Hepatocyte (in vitro differentiated cells): ENCODE measurements at regions not wholly inside any gene's neighbourhood (a gene's known extent, or its start where the extent isn't known, plus 50 kb on each side); places are given as distances from the start of the nearest gene placed in this dataset.

ENCODE experiments used
- DNase-seq: peaks from one replicate; pipeline ENCODE4 v3.0.0-alpha.2; 2016; ENCODE audit warnings: low spot score
- H2AFZ ChIP-seq: fragments of 200-600 bp; sonication (generic); 2 replicates; pipeline ENCODE4 v1.6.0; 2016; ENCODE audit warnings: antibody characterized with exemption, mild to moderate bottlenecking
- H3K27ac ChIP-seq: fragments of 200-600 bp; sonication (generic); 2 replicates; pipeline ENCODE4 v1.5.1; 2016; ENCODE audit warnings: mild to moderate bottlenecking
- H3K27me3 ChIP-seq: fragments of 200-600 bp; sonication (generic); 2 replicates; pipeline ENCODE4 v1.6.1; 2016
- H3K36me3 ChIP-seq: fragments of 200-600 bp; sonication (generic); replicated peaks from 2 replicates; pipeline ENCODE4 v1.5.1; 2016; ENCODE audit warnings: low read depth; ENCODE audit not compliant: insufficient read depth
- H3K4me1 ChIP-seq: fragments of 200-600 bp; sonication (generic); 2 replicates; pipeline ENCODE4 v1.5.1; 2016; ENCODE audit warnings: mild to moderate bottlenecking, moderate library complexity; ENCODE audit not compliant: insufficient read depth
- H3K4me2 ChIP-seq: fragments of 200-600 bp; sonication (generic); 2 replicates; pipeline ENCODE4 v1.6.0; 2016
- H3K4me3 ChIP-seq: fragments of 200-600 bp; sonication (generic); 2 replicates; pipeline ENCODE4 v1.5.1; 2016; ENCODE audit warnings: mild to moderate bottlenecking
- H3K79me2 ChIP-seq: fragments of 200-600 bp; sonication (generic); 2 replicates; pipeline ENCODE4 v1.6.0; 2017; ENCODE audit warnings: mild to moderate bottlenecking
- H3K9me2 ChIP-seq: fragments of 200-600 bp; sonication (generic); replicated peaks from 2 replicates; pipeline ENCODE4 v1.6.0; 2017; ENCODE audit warnings: mild to moderate bottlenecking; ENCODE audit not compliant: insufficient read depth
- H3K9me3 ChIP-seq: fragments of 200-600 bp; sonication (generic); 2 replicates; pipeline ENCODE4 v1.5.1; 2016; ENCODE audit warnings: low read depth, mild to moderate bottlenecking
- H4K20me1 ChIP-seq: fragments of 200-600 bp; sonication (generic); 2 replicates; pipeline ENCODE4 v1.6.0; 2016; ENCODE audit warnings: mild to moderate bottlenecking; ENCODE audit not compliant: insufficient read depth, poor library complexity, severe bottlenecking
- EZH2 ChIP-seq: fragments of 200-600 bp; sonication (generic); IDR thresholded peaks from 2 replicates; pipeline ENCODE4 v1.6.1; 2016; ENCODE audit warnings: antibody characterized with exemption, mild to moderate bottlenecking, borderline replicate concordance
- EZH2phosphoT487 ChIP-seq: fragments of 200-600 bp; sonication (generic); IDR thresholded peaks from one replicate; pipeline ENCODE4 v1.6.1; 2018; ENCODE audit warnings: antibody characterized with exemption, mild to moderate bottlenecking, low read depth, moderate library complexity; ENCODE audit not compliant: unreplicated experiment, severe bottlenecking
- WGBS: methylation state at CpG from one replicate; pipeline ENCODE4 v1.1.6; 2016; ENCODE audit warnings: low lambda C conversion rate; ENCODE audit errors: missing lambda C conversion rate; 5-methylcytosine and 5-hydroxymethylcytosine counted together
- TF ChIP-seq, protein P1 (sequence below): fragments of 200-600 bp; sonication (generic); IDR thresholded peaks from 2 replicates; pipeline ENCODE4 v1.5.1; 2016; ENCODE audit warnings: antibody characterized with exemption, mild to moderate bottlenecking; ENCODE audit not compliant: poor library complexity

DNA sequence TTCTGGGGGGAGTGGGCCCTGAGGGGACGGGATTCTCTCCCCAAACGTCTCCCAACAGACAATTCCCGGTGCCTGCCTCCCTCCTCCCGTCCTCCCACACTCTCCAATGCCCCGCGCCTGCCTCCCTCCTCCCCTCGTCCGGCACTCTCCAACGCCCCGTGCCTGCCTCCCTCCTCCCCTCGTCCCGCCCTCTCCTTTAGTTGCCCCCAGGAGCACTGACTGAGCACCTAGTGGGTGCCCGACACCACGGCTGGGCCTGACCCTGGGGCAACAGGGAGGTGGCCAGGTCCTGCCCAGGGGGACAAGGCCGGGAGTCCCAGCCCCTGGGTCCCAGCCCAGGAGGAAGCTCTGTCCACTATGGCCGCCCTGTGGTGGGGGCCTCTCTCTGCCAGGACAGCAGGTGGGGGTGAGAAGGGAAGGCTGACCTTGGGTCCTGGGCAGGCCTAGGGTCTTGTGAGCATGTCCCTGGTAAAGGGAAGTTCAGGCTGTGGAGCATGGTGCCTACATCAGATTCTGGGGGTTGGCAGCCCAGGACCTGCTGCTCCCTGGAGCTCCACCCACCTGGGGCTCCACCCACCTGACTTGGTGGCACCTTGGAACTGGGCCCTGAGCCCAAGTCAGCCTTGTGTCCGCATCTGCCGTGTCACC lies 942.3 kb downstream of the BRD1 start:
- no peak overlapping the region for H3K27ac ChIP-seq
- H3K9me2 ChIP-seq = no peaks in the 10 kb centered on the region
- no peak for DNase-seq
- H3K4me1 ChIP-seq = no peaks in the 10 kb centered on the region
- no peaks in the 10 kb centered on the region for H3K27me3 ChIP-seq
- no peaks in the 10 kb centered on the region for H4K20me1 ChIP-seq
- no peak overlapping the region for H3K4me2 ChIP-seq
- H3K4me3 ChIP-seq = no peak overlapping the region
- no peak overlapping the region for H2AFZ ChIP-seq
- no peak for TF ChIP-seq EZH2
- TF ChIP-seq, protein P1, sequence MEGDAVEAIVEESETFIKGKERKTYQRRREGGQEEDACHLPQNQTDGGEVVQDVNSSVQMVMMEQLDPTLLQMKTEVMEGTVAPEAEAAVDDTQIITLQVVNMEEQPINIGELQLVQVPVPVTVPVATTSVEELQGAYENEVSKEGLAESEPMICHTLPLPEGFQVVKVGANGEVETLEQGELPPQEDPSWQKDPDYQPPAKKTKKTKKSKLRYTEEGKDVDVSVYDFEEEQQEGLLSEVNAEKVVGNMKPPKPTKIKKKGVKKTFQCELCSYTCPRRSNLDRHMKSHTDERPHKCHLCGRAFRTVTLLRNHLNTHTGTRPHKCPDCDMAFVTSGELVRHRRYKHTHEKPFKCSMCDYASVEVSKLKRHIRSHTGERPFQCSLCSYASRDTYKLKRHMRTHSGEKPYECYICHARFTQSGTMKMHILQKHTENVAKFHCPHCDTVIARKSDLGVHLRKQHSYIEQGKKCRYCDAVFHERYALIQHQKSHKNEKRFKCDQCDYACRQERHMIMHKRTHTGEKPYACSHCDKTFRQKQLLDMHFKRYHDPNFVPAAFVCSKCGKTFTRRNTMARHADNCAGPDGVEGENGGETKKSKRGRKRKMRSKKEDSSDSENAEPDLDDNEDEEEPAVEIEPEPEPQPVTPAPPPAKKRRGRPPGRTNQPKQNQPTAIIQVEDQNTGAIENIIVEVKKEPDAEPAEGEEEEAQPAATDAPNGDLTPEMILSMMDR = no peak
- TF ChIP-seq EZH2phosphoT487 = no peak
- WGBS = 85% methylated on average over 9 of the region's 18 CpGs
- no peaks in the 10 kb centered on the region for H3K9me3 ChIP-seq
- H3K79me2 ChIP-seq = no peaks in the 10 kb centered on the region
- no peaks in the 10 kb centered on the region for H3K36me3 ChIP-seq

DNA sequence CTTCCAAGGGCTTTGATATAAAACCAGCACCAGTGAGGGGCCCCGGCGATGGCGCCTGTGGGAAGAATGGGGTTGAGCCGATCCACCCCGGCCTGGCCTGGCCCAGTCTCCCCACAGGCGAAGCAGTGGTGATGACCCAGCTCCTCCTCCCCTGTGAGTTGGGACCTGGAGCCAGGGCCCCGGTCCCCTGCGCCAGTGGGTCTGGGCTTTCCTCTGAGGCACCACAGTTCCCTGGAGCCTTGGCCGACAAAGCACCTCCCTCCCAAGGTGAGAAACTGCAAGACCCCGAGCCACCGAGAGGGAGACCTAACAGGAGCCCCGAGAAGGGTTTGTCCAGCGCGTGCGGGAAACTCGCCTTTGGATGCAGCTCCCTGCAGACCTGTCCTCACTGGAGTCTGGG lies 942.9 kb downstream of the BRD1 start:
- Histone ChIP-seq H3K4me1 (no peaks in the 10 kb centered on the region), H3K79me2 (no peaks in the 10 kb centered on the region), H3K9me2 (no peaks in the 10 kb centered on the region), H3K4me2 (no peak overlapping the region), H4K20me1 (no peaks in the 10 kb centered on the region), H3K27ac (no peak overlapping the region), H3K4me3 (no peak overlapping the region), H3K9me3 (no peaks in the 10 kb centered on the region), H2AFZ (no peak overlapping the region), H3K36me3 (no peaks in the 10 kb centered on the region), H3K27me3 (no peaks in the 10 kb centered on the region)
- DNase-seq = no peak
- TF ChIP-seq, protein P1 = no peak
- 87% methylated on average over 16 of the region's 16 CpGs for WGBS

DNA sequence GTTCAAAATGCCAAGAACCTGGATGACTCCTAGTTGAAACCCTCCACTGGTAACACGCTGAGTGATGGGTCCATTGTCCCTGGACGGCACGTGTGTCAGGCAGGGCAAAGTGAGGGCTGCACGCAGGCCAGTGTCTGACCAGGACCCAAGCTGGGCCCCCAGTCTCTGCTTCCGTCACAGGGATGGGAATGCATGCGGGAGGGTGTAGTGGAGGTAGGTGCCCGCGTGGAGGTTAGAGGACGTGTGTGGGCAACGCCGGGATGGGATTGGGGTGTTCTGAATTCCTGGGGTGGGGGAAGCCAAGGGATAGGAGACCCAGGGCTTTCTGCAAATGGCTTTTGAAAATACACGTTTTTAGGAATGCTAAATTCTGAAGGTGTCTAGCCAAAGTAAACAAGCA lies 943.3 kb downstream of the BRD1 start:
- Histone ChIP-seq H3K4me2 (no peak overlapping the region), H2AFZ (no peak overlapping the region), H3K79me2 (no peaks in the 10 kb centered on the region), H3K9me3 (no peaks in the 10 kb centered on the region), H3K4me1 (no peaks in the 10 kb centered on the region), H3K27ac (no peak overlapping the region), H3K9me2 (no peaks in the 10 kb centered on the region), H3K36me3 (no peaks in the 10 kb centered on the region), H3K4me3 (no peak overlapping the region), H3K27me3 (no peaks in the 10 kb centered on the region), H4K20me1 (no peaks in the 10 kb centered on the region)
- 90% methylated on average over 12 of the region's 12 CpGs for WGBS
- TF ChIP-seq, protein P1 = no peak
- TF ChIP-seq EZH2 (no peak), EZH2phosphoT487 (no peak)
- no peak for DNase-seq
